Renal pelvis (tissue), 1 donor: ENCODE measurements at regions not wholly inside any gene's neighbourhood (a gene's known extent, or its start where the extent isn't known, plus 50 kb on each side); places are given as distances from the start of the nearest gene placed in this dataset.

Experiments used
- DNase-seq: peaks from one replicate; pipeline ENCODE4 v3.0.0-alpha.2; 2013

DNA sequence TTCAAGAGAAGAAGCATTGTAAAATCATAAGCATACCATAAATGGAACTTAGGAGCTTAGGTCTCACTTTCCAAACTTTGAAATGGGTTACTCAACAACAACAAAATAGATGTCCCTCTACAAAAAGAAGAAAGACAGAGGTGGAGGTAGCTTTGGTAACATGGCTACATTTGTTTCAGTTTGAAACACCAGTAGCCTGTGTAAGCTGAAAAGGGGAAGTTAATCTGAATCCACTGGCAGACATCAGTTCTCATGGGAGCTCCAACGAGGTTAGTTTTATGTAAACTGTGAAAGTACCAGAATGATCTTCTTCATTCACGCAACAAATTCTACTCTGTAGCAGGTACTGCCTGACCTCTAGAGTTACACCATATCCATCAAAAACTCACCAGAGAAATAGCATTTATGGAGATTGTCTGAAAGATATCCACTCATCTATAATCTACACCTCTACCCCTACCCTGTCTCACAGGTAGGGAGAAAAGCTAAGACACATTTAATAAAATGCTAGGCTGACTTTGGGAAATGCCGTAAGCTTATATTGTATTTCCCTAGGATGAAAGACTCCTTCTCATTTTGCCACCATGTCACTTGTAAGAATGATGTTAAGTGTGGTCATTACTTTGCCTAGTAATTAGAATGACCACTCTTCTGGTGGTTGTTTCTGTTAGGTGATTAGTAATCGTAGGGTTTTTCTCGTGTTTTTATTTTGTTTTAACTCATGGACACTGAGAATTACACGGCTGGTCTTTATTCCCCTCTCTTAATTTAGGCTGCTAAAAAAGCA lies 224.1 kb downstream of the ASCL1 start:
- no peak for DNase-seq

DNA sequence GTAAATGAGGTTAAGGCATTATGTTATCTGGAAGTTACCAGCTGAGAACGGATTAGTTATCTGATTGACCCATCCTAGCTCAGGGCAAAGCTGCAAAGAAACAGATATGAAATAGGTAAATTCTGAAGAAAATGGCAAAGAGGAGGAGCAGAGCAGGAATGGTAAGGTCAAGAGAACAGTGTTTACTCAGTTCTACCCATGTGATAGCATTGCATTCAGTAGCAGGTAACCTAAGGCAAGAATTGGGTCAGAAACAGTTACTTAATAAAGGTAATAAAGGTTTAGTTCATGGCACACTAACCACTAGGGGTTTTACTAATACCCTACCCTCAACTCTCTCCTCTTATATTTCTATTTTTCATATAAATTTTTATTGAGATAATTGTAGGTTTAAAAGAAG lies 224.8 kb downstream of the ASCL1 start:
- DNase-seq: no peak

DNA sequence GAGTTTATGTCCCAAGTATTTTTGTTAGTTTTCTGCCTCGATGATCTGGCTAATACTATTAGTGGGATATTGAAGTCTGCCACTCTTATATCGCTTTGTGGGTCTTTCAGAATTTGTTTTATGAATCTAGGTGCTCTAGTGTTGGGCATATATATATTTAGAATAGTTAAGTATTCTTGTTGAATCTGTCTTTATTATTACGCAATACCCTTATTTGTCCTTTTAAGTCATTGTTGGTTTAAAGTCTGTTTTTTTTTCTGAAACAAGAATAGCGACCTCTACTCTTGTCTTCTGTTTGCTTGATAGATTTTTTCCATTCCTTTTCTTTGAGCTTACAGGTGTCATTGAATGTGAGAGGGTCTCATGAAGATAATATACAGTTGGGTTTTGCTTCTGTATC lies 239.0 kb downstream of the ASCL1 start:
- no peak for DNase-seq

DNA sequence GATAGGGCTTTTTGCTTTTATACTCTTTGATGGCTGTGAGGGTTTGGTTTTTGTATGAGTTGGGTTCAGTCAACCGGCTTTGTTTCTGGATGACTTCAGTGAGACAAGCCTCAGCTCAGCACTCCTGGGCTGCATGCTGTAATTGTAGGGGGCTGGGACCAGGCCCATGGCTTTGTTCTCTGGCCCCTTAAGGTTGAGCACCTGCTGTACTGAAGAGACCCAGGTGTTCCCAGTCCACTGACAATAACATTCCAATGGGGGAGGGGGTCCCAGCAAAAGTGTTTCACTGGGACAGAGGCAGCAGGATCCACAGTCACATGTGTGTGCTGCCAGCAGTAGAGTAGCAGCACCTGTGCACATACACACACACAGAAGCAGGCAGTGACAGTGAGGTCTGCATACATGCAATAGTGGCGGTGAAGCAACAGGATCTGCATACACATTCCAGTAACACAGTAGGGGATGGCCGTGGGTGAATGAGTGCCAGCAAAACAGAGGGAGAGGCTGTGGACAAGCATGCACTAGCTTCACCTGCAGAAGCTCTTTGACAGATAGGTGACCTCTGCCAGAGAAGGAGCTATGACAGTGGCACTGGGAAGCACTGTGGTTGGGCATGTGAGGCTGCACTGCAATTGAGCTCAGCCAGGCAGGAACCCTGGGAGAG lies 240.4 kb downstream of the ASCL1 start:
- DNase-seq: no peak

DNA sequence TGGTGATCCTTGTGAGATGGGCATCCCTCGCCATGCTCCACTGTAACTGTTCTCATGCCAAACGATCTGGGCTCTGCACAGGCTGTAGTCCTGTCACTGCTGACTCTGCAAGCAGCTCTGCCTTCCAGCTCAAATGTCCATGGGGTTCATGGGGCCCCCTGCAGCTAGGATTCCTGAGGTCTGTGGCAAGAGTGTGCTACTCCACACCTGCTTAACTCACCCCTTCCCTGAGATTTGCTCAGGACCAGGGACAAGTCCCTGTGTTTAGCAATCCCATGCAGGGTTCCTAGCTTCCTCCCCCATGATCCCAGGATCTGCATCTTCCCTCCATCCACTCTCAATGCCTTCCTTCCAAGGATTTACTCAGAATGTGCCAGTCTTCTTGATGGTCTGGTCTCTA lies 241.0 kb downstream of the ASCL1 start:
- no peak for DNase-seq

DNA sequence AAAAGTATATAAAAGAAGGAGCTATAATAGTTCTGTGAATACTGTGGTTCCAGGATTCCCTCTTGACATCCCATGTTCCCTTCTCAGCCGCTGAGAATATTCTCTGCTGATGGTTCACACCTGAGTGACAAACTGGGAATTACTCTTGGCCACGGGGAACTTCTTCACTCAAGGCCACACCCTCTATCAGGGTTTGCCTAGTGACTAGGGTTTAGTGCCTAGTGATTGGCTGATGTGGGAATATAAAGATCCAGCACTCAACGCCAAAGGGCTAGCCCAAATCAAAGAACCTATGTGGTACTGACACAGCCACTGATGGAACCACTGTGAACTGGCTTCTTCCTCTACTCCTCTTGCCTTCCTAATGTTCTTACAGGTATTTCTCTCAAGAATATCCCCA lies 248.4 kb downstream of the ASCL1 start:
- DNase-seq: no peak

DNA sequence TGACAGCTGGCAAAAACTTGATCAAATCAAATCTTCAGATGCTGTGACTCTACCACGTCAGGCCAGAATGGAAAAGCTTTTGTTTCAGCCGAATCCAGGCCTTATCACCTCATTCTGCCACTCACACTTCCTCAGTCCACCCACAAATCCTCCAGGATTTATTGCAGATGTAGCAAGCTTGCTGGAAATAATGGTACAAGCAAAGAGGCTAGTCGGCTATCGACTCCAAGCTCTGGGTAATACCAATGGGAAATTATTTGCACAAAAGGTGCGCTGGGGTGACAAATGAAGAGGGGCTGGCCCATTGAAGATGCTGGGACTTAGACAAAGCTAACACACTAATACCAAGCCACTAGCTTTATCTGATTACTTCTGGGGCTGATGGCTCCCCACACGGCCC lies 250.5 kb downstream of the ASCL1 start:
- no peak for DNase-seq

DNA sequence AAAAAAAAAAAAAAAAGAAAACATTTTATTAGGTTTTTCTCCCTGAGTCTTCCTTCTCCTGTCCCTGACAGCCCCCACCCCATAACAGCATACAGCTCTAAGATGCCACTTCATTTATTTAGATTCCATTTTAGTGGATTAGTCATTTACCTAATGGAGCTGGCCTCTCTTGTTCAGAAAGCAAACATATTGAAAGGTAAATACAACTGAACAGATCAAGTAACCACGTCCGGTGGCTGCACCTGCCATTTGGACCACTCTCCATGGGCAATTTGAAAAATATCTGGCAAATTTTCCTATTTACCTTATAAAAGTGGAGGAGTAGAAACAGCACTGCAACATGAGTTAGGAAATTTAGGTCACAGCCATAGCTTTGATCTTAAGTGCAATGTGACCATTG lies 254.6 kb downstream of the C12orf42 start:
- DNase-seq: no peak

DNA sequence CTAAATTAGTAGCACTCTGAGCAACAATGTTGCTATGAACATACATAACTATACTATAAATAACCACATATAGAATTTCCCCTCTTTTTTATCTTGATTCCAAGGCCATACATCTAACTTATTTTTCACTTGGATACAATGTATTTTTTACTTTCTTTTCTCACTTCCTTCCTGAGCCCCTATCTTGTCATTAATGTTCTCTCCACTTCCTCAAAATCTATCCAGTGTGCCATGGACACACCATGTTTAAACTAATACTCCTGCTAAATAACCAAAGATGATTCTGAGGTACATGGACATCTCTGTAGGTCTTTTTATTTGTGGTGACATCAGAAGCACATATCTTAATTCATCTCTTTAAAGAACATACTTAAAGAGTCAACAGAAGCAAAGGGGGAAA lies 251.2 kb downstream of the C12orf42 start:
- no peak for DNase-seq

DNA sequence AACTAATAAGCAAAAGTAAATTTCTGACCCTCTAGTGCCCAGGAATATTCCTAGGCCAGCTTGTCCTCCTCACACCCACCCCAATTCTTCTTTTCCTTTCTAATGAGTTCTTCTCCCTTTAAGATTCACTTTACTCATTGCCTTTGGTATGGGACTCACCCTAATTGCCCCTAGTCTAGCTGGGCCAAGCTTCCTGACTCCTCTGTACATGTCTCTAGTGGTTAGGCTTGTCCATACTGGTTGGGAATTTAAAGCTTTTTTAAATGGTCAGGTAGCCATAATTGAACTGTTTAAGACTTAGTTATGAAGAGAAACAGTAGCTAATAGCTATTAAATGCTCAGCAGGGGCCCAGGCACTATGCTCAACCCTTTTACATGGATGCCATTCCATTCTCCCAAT lies 248.2 kb downstream of the C12orf42 start:
- no peak for DNase-seq

DNA sequence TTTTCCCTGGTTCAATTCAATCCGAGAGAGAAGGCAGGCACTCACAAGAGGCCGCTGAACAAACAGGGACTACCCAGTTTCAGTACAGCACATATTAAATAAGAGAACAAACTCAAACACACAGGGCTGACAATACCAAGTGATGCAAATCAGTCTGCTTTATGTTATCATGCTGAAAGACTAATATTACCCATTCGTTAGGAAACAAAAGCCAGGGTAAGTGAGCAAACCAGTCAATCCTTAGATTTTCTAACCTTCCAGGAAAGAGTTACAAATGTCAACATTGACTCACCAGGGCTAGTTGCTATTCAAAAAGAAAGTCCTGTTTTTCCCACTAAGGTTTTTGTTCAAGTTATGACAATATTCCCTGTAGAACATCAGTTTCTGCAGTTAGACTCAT lies 246.2 kb downstream of the C12orf42 start:
- no peak for DNase-seq

DNA sequence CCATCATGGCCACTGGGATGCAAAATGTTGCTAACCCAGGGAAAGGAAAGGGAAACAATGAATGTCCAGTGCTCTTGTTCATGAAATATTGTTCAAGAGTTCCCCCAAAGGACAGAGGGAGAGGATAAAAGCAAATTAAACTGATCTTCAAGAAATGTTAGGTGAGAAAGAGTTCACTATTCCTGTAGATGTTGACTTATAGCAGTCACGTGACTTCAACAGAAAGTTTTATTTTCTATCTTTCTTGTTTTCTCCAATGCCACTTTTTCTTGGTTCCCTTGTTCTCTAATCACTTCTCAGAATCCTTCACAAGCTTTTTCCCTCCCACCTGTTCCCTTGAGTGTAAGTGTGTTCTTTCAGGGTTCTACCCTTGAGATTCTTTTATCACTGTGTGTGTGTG lies 245.3 kb downstream of the C12orf42 start:
- no peak for DNase-seq
